ENCODE measurements at regions not wholly inside any gene's neighbourhood (a gene's known extent, or its start where the extent isn't known, plus 50 kb on each side); places are given as distances from the start of the nearest gene placed in this dataset.

- Histone ChIP-seq H3K27ac (no peak overlapping the region), H3K27me3 (no peaks in the 10 kb centered on the region), H3K4me3 (no peak overlapping the region), H3K4me1 (replicated peaks in 1 of 2) (no peaks in the 10 kb centered on the region), H3K36me3 (replicated peaks in 1 of 2) (no peaks in the 10 kb centered on the region), H3K9me3 (replicated peaks in 1 of 3) (no peaks in the 10 kb centered on the region)
- WGBS, 4 donors, result 68 to 86% (median 78%) methylated on average over 1 of the region's 1 CpG
- TF ChIP-seq POLR2A (IDR thresholded peaks at IDR 0.05) (no peak), CTCF (IDR thresholded peaks at IDR 0.05) (no peak)
- intact Hi-C loops (cut with DNase I), result no loop called here
- no peak for DNase-seq
Observed at GRCh38 chr2:146451972-146452371, 1392.9 kb upstream of the ACVR2A start.

GRCh38 chr2:146450131-146450530 is 1394.7 kb upstream of the ACVR2A start:
- TF ChIP-seq CTCF (IDR thresholded peaks at IDR 0.05), result no peak
- no peak for TF ChIP-seq POLR2A (IDR thresholded peaks at IDR 0.05)
- DNase-seq, result no peak
- H3K9me3 ChIP-seq (replicated peaks in 1 of 3), result no peaks in the 10 kb centered on the region
- H3K27me3 ChIP-seq, result no peaks in the 10 kb centered on the region
- intact Hi-C loops (cut with DNase I), result no loop called here
- H3K4me3 ChIP-seq, result no peak overlapping the region
- H3K27ac ChIP-seq, result no peak overlapping the region
- 66 to 81% (median 75%) methylated on average over 2 of the region's 2 CpGs for WGBS, 4 donors
- no peaks in the 10 kb centered on the region for H3K4me1 ChIP-seq (replicated peaks in 1 of 2)
- H3K36me3 ChIP-seq (replicated peaks in 1 of 2), result no peaks in the 10 kb centered on the region

- H3K4me1 ChIP-seq (replicated peaks in 1 of 2), result no peaks in the 10 kb centered on the region
- H3K4me3 ChIP-seq, result no peak overlapping the region
- no peaks in the 10 kb centered on the region for H3K27me3 ChIP-seq
- H3K27ac ChIP-seq, result no peak overlapping the region
- no peaks in the 10 kb centered on the region for H3K36me3 ChIP-seq (replicated peaks in 1 of 2)
- no peak for DNase-seq
- TF ChIP-seq POLR2A (IDR thresholded peaks at IDR 0.05) (no peak), CTCF (IDR thresholded peaks at IDR 0.05) (no peak)
- intact Hi-C loops (cut with DNase I), result no loop called here
- no peaks in the 10 kb centered on the region for H3K9me3 ChIP-seq (replicated peaks in 1 of 3)
Observed at GRCh38 chr2:146444987-146445386, 1399.8 kb upstream of the ACVR2A start.

GRCh38 chr2:146444085-146444484 is 1400.7 kb upstream of the ACVR2A start:
- intact Hi-C loops (cut with DNase I), result no loop called here
- no peaks in the 10 kb centered on the region for H3K4me1 ChIP-seq (replicated peaks in 1 of 2)
- no peaks in the 10 kb centered on the region for H3K27me3 ChIP-seq
- DNase-seq, result no peak
- no peak for TF ChIP-seq CTCF (IDR thresholded peaks at IDR 0.05)
- no peak for TF ChIP-seq POLR2A (IDR thresholded peaks at IDR 0.05)
- no peak overlapping the region for H3K27ac ChIP-seq
- no peaks in the 10 kb centered on the region for H3K36me3 ChIP-seq (replicated peaks in 1 of 2)
- no peak overlapping the region for H3K4me3 ChIP-seq
- no peaks in the 10 kb centered on the region for H3K9me3 ChIP-seq (replicated peaks in 1 of 3)
